ENCODE measurements at regions not wholly inside any gene's neighbourhood (a gene's known extent, or its start where the extent isn't known, plus 50 kb on each side); places are given as distances from the start of the nearest gene placed in this dataset.

DNA sequence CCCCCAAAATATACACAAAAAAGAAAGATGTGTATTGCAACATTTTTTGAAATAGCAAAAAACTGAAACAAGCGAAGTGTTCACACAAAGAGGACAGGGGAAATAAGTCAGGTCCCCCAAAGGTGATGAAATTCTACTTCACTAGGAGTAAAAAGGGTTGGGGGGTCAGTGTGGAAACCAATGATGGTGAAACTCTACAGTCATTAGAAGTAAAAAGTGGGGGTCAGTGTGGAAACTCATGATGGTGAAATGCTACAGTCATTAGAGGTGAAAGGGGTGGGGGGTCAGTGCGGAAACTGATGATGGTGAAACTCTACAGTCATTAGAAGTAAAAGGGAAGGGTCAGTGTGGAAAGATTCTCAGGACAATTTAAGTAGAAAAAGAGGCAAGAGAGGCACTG, 298.2 kb downstream of the EIPR1 start:
- ATAC-seq (no peak), DNase-seq (no peak)
- no peak overlapping the region for H3K4me3 ChIP-seq
- H3K36me3 ChIP-seq (replicated peaks in 1 of 2; ENCODE audit: insufficient read depth in 1 of 2, low read depth in 2 of 2): no peaks in the 10 kb centered on the region
- H3K27me3 ChIP-seq: no peaks in the 10 kb centered on the region
- no peak for TF ChIP-seq POLR2A (IDR thresholded peaks at IDR 0.05)
- TF ChIP-seq, protein P1, sequence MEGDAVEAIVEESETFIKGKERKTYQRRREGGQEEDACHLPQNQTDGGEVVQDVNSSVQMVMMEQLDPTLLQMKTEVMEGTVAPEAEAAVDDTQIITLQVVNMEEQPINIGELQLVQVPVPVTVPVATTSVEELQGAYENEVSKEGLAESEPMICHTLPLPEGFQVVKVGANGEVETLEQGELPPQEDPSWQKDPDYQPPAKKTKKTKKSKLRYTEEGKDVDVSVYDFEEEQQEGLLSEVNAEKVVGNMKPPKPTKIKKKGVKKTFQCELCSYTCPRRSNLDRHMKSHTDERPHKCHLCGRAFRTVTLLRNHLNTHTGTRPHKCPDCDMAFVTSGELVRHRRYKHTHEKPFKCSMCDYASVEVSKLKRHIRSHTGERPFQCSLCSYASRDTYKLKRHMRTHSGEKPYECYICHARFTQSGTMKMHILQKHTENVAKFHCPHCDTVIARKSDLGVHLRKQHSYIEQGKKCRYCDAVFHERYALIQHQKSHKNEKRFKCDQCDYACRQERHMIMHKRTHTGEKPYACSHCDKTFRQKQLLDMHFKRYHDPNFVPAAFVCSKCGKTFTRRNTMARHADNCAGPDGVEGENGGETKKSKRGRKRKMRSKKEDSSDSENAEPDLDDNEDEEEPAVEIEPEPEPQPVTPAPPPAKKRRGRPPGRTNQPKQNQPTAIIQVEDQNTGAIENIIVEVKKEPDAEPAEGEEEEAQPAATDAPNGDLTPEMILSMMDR (IDR thresholded peaks at IDR 0.05): no peak
- WGBS, 2 donors: 69 to 80% methylated on average over 2 of the region's 2 CpGs
- H3K4me1 ChIP-seq: no peaks in the 10 kb centered on the region
- H3K9me3 ChIP-seq: no peaks in the 10 kb centered on the region
- no peak overlapping the region for H3K27ac ChIP-seq
- intact Hi-C loops (cut with DNase I): no loop called here

DNA sequence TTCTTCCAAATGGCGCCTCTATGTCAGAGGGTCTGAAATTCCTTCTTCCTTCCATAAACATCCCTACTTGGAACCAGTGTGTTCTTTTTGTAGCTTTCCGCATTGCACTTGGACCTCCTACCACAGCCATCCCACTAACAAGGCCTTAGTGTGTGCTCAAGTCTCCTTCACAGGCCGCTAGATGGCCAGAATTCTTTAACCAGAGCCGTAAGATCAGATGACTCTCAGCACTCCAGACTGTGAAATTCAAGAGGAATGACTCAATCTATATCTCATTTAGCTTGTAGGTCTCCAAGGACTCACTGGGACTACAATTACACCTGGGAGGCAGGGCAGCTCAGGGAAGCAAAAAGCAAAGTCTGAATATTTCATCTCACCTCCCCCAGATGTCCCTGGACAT, 298.9 kb downstream of the EIPR1 start:
- Histone ChIP-seq H3K27me3 (no peaks in the 10 kb centered on the region), H3K9me3 (no peaks in the 10 kb centered on the region), H3K36me3 (replicated peaks in 1 of 2; ENCODE audit: insufficient read depth in 1 of 2, low read depth in 2 of 2) (no peaks in the 10 kb centered on the region), H3K27ac (no peak overlapping the region), H3K4me1 (no peaks in the 10 kb centered on the region), H3K4me3 (no peak overlapping the region)
- TF ChIP-seq POLR2A (IDR thresholded peaks at IDR 0.05): no peak
- TF ChIP-seq, protein P1 (IDR thresholded peaks at IDR 0.05): no peak
- no peak for DNase-seq
- intact Hi-C loops (cut with DNase I): no loop called here
- ATAC-seq: no peak
- 65 to 92% methylated on average over 4 of the region's 4 CpGs for WGBS, 2 donors

DNA sequence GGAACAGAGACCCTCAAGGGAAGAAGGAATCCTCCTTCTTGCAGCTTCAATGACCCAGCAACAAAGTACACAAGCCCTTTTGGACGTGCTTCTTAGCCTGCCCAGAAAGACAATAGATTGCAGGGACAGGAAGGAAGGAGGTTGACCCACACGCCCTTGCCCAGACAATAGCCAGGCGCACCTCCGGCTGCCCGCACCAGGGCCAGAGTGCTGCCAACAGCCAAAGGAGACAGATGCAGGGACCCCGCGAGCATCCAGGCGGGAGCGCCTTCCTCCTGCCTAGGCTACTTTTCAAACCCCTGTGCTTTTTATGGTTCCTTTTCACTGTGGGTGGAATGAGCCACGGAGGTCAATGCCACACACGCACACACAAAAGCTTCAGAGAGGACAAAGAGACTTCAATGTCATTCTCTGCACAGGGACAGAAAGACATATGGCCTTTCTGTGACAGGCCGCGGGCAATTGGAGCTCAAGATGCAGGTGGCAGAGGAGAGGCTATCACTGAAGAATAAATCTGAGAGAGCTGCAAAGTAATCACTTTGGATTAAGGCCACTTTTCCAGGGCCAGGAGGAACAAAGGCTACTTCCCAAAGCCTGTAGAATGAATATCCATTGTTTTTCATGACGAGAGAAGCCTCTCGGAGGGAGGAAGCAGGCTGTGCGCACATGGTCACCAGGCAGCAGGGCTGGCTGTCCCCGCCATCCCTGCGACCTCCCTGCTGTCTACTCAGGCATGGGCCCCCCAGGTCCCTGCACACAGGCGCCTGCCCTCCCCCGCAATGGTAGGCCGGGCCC, 300.6 kb downstream of the EIPR1 start:
- 67 to 74% methylated on average over 20 to 21 of the region's 21 CpGs for WGBS, 2 donors
- H3K27ac ChIP-seq: no peak overlapping the region
- ATAC-seq: no peak

DNA sequence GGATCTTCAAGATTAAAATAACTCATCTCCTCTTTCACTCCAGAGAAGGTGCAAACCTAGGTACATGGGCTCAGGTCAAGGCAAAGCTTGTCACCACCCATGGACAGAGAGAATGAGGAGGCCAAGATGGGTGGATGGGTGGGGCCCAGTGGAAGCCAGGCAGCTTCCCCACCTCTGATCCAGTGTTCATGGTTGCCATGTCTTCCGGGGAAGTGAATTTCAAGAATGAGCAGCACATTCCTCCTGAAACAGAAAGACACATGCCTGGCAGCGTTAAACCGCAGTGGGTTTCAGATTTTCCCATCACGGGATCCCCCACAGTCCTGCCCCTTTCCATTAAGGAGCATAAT, 301.7 kb downstream of the EIPR1 start:
- Histone ChIP-seq H3K27me3 (no peaks in the 10 kb centered on the region), H3K36me3 (replicated peaks in 1 of 2; ENCODE audit: insufficient read depth in 1 of 2, low read depth in 2 of 2) (no peaks in the 10 kb centered on the region), H3K4me3 (no peak overlapping the region), H3K27ac (no peak overlapping the region), H3K9me3 (no peaks in the 10 kb centered on the region), H3K4me1 (no peaks in the 10 kb centered on the region)
- ATAC-seq: no peak
- DNase-seq: no peak
- WGBS, 2 donors: 80 to 94% methylated on average over 4 of the region's 4 CpGs
- intact Hi-C loops (cut with DNase I): no loop called here
- TF ChIP-seq, protein P1 (IDR thresholded peaks at IDR 0.05): no peak
- TF ChIP-seq POLR2A (IDR thresholded peaks at IDR 0.05): no peak

More for the DNA sequence above, 300.6 kb downstream of the EIPR1 start:
- Histone ChIP-seq H3K4me1 (no peaks in the 10 kb centered on the region), H3K36me3 (replicated peaks in 1 of 2; ENCODE audit: insufficient read depth in 1 of 2, low read depth in 2 of 2) (no peaks in the 10 kb centered on the region), H3K9me3 (no peaks in the 10 kb centered on the region), H3K27me3 (no peaks in the 10 kb centered on the region), H3K4me3 (no peak overlapping the region)
- TF ChIP-seq, protein P1 (IDR thresholded peaks at IDR 0.05): no peak
- no peak for TF ChIP-seq POLR2A (IDR thresholded peaks at IDR 0.05)
- intact Hi-C loops (cut with DNase I): no loop called here
- no peak for DNase-seq

Data from body of pancreas (tissue), 4 donors.